ENCODE measurements at regions not wholly inside any gene's neighbourhood (a gene's known extent, or its start where the extent isn't known, plus 50 kb on each side); places are given as distances from the start of the nearest gene placed in this dataset.
A peak's percentile ranks its signal among the peaks of the same experiment; 100 is the strongest.

DNA sequence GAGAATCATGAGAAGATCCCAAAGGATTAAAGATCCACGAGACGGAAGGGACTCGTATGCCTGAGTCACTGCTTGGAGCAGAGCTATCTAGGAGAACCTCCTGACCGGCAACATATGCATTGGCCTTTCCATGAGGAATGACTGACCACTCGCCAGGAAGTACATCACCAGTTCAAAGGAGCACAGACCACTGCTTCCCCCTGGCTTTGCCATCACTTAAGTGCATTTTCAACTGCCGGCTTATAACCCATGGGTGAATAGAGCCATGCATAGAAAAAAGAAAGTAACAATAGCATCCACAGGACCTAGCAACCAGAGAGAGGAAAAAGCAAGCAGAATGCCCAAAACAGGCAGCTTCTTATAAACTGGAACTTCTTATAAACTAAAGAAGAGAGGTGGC lies 98.3 kb upstream of the ZC3H12C start:
- intact Hi-C loops (cut with micrococcal nuclease) = no loop called here
- Mint-ChIP-seq H3K36me3 (ENCODE audit: low read depth) (no peaks in the 10 kb centered on the region), H3K9me3 (no peaks in the 10 kb centered on the region), H3K27ac (no peak overlapping the region), H3K27me3 (peaks cover 2% of the 10 kb centered on the region), H3K4me1 (peaks cover 1% of the 10 kb centered on the region), H3K4me3 (no peak overlapping the region)
- no peak for ATAC-seq (ENCODE audit: low read depth)
- POLR2A ChIA-PET = no interaction called here
- no peak for DNase-seq
- TF ChIP-seq, protein P1, sequence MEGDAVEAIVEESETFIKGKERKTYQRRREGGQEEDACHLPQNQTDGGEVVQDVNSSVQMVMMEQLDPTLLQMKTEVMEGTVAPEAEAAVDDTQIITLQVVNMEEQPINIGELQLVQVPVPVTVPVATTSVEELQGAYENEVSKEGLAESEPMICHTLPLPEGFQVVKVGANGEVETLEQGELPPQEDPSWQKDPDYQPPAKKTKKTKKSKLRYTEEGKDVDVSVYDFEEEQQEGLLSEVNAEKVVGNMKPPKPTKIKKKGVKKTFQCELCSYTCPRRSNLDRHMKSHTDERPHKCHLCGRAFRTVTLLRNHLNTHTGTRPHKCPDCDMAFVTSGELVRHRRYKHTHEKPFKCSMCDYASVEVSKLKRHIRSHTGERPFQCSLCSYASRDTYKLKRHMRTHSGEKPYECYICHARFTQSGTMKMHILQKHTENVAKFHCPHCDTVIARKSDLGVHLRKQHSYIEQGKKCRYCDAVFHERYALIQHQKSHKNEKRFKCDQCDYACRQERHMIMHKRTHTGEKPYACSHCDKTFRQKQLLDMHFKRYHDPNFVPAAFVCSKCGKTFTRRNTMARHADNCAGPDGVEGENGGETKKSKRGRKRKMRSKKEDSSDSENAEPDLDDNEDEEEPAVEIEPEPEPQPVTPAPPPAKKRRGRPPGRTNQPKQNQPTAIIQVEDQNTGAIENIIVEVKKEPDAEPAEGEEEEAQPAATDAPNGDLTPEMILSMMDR (IDR thresholded peaks at IDR 0.05) = no peak
- CTCF ChIA-PET = no interaction called here

DNA sequence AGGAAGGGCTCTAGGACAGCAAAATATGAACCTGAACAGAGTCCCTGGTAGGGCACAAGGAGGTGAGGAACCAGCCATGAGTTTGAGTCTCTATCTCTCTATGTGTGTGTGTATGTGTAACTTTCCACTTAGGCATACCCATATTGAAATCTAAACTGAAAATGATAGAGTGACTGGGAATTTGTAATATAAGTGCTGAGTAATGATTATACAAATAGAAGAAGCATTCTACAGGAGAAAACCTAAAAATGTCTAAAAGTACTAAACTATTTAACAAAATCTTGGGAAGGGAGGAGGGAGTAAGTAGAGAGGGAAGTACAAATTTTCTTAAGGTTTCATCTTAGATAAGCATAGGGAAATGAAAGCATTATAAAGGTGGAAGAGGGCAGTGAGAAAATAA lies 97.1 kb upstream of the ZC3H12C start:
- no peaks in the 10 kb centered on the region for H3K36me3 Mint-ChIP-seq (ENCODE audit: low read depth)
- H3K4me3 Mint-ChIP-seq = no peak overlapping the region
- peaks cover 2% of the 10 kb centered on the region for H3K4me1 Mint-ChIP-seq
- no peak overlapping the region for H3K27ac Mint-ChIP-seq
- TF ChIP-seq, protein P1 (IDR thresholded peaks at IDR 0.05) = no peak
- no peak for ATAC-seq (ENCODE audit: low read depth)
- peaks cover 6% of the 10 kb centered on the region for H3K27me3 Mint-ChIP-seq
- POLR2A ChIA-PET = no interaction called here
- CTCF ChIA-PET = no interaction called here
- intact Hi-C loops (cut with micrococcal nuclease) = no loop called here
- no peak for DNase-seq
- H3K9me3 Mint-ChIP-seq = no peaks in the 10 kb centered on the region

DNA sequence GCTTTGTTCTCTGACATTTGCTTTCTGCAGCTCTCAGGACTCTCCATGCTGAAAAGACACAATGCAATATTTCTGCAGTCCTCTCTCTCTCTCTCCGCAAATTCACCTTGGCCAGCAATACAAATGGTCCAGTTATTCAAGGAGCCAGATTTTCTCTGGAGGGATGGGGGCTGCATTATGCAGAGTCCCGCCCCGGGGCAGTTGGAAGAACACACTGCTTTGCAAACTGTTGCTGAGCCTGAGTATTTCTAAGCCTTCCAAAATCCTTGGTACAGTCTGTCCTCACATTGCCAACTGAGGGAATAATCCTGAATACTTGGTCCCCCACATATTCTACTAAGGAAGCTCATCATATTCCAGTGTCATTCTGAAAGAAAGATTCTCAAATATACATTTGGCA lies 94.3 kb upstream of the ZC3H12C start:
- ChIA-PET CTCF (no interaction called here), POLR2A (interaction anchor here (1.5 kb wide), 1 partner anchor 28 kb away, joined by 4 read pairs; no protein-coding TSS in a partner anchor)
- Mint-ChIP-seq H3K4me3 (no peak overlapping the region), H3K9me3 (no peaks in the 10 kb centered on the region), H3K4me1 (peaks cover 2% of the 10 kb centered on the region), H3K36me3 (ENCODE audit: low read depth) (no peaks in the 10 kb centered on the region), H3K27me3 (peaks cover 8% of the 10 kb centered on the region), H3K27ac (no peak overlapping the region)
- TF ChIP-seq, protein P1 (IDR thresholded peaks at IDR 0.05) = no peak
- DNase-seq (no peak), ATAC-seq (ENCODE audit: low read depth) (no peak)
- intact Hi-C loops (cut with micrococcal nuclease) = no loop called here

DNA sequence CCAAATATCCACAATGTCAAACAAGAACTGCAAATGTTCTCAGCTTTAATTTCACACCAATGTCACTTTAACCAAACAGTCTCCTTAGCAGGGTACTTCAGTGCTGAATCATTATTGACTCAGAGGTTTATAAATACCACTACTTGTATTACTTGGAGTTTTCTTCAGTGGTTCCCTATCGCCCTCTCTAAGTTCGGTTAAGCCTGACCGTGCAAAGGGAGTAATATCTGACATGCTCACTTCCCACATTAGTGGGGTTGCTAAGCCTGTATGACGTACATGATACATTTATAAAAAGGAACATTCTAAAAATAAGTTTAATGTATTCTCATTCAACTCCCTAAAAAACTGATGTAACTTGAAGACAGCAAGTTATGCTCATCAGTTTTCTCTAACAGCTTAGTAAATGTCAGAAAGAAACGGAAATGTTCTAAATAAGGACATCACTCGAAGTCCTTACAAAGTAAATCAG lies 93.1 kb upstream of the ZC3H12C start:
- Mint-ChIP-seq H3K4me1 (peaks cover 2% of the 10 kb centered on the region), H3K4me3 (no peak overlapping the region), H3K27ac (no peak overlapping the region), H3K27me3 (peaks cover 12% of the 10 kb centered on the region), H3K36me3 (ENCODE audit: low read depth) (no peaks in the 10 kb centered on the region), H3K9me3 (peaks cover 4% of the 10 kb centered on the region)
- ATAC-seq (ENCODE audit: low read depth) = peak; percentile 90
- TF ChIP-seq, protein P1 (IDR thresholded peaks at IDR 0.05) = no peak
- CTCF ChIA-PET = no interaction called here
- POLR2A ChIA-PET = interaction anchor here (0.6 to 1.5 kb wide), 3 partner anchors 15 to 34 kb away, joined by 4 to 5 read pairs (median 4); no protein-coding TSS in a partner anchor
- DNase-seq = no peak
- intact Hi-C loops (cut with micrococcal nuclease) = loop anchor here (1.0 kb wide), 1 partner anchor 27 kb away; no protein-coding TSS in a partner anchor

DNA sequence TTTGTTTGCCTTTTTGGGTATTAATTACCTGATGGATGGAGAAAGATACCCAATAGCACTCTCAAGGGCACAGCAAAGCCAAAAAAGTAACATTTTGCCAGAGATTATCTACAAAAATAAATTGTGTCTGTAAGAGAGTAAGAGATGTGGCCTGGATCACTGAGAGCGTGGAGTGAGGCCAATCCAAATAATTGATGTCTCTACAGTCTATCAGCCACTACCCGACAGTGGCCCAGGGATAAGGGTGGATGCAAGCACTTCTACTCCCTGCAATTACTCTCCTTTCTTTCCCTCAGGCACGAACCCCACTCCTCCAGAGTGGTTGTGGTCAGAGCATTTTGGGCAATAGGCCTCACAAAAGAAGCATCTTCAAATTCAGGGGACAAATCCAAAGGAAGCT lies 92.3 kb upstream of the ZC3H12C start:
- ChIA-PET POLR2A (interaction anchor here (1.4 kb wide), 1 partner anchor 16 kb away, joined by 5 read pairs; no protein-coding TSS in a partner anchor), CTCF (no interaction called here)
- DNase-seq (no peak), ATAC-seq (ENCODE audit: low read depth) (no peak)
- TF ChIP-seq, protein P1 (IDR thresholded peaks at IDR 0.05) = no peak
- Mint-ChIP-seq H3K27me3 (peaks cover 15% of the 10 kb centered on the region), H3K4me3 (no peak overlapping the region), H3K36me3 (ENCODE audit: low read depth) (no peaks in the 10 kb centered on the region), H3K27ac (no peak overlapping the region), H3K9me3 (peaks cover 5% of the 10 kb centered on the region), H3K4me1 (peaks cover 2% of the 10 kb centered on the region)
- intact Hi-C loops (cut with micrococcal nuclease) = loop anchor here (1.0 kb wide), 1 partner anchor 26 kb away; no protein-coding TSS in a partner anchor
